Chondrocyte (in vitro differentiated cells): ENCODE measurements at regions not wholly inside any gene's neighbourhood (a gene's known extent, or its start where the extent isn't known, plus 50 kb on each side); places are given as distances from the start of the nearest gene placed in this dataset.

Experiments used
- DNase-seq: peaks from one replicate; pipeline ENCODE4 v3.0.0; 2021; ENCODE audit warnings: mixed read lengths, low spot score
- H3K27ac Mint-ChIP-seq: one replicate; pipeline ENCODE4 v1.8.0; 2021; ENCODE audit warnings: mild to moderate bottlenecking, moderate library complexity, mixed read lengths; ENCODE audit not compliant: unreplicated experiment
- H3K27me3 Mint-ChIP-seq: 2 replicates; pipeline ENCODE4 v1.8.0; 2021; ENCODE audit warnings: low read depth, mixed read lengths
- H3K36me3 Mint-ChIP-seq: 2 replicates; pipeline ENCODE4 v1.8.0; 2021; ENCODE audit warnings: low read depth, mixed read lengths
- H3K4me1 Mint-ChIP-seq: 2 replicates; pipeline ENCODE4 v1.8.0; 2021; ENCODE audit warnings: low read depth, mild to moderate bottlenecking, mixed read lengths
- H3K4me3 Mint-ChIP-seq: one replicate; pipeline ENCODE4 v1.8.0; 2021; ENCODE audit warnings: mild to moderate bottlenecking, moderate library complexity, mixed read lengths; ENCODE audit not compliant: unreplicated experiment
- H3K9me3 Mint-ChIP-seq: 2 replicates; pipeline ENCODE4 v1.8.0; 2021; ENCODE audit warnings: low read depth, mixed read lengths
- TF ChIP-seq, protein P1 (sequence below): fragments of 200-600 bp; sonication (generic); IDR thresholded peaks from 2 replicates; pipeline ENCODE4 v1.5.0; 2021; ENCODE audit warnings: antibody characterized with exemption, mild to moderate bottlenecking, moderate library complexity

DNA sequence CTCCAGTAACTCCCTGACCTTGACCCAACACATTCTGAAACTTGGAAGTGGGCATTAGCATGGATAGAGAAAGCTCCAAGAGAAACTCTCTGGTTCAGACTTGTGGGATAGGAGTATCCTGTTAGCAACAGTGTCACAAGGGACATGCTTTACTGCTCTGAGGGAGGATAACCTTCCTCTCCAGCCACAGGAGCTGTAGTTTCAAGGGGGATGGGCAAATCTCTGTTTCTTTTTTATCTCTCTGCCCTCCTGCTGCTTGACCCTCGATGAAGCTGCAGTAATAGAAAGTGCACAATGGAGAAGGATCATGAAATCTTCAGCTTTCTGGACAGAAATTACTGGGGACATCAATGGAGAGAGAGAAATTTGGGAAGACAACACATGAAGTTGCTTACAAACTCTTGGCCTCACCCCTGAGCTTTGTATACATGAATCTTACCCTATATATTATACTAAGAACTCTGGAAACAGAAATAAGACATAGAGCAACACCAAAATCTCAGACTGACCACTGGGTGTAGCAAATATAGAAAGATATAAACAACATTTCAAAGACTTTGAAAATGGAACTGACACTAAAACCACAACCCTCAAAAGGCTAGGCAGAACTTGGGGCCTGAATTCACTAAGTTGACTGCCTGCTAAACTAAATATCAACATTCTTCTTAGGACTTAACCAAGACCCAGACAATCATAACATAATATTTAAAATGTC lies 471.0 kb upstream of the MEF2C start:
- Mint-ChIP-seq H3K27ac (no peak overlapping the region), H3K9me3 (peaks cover 6% of the 10 kb centered on the region), H3K4me1 (peaks cover 3% of the 10 kb centered on the region), H3K27me3 (no peaks in the 10 kb centered on the region), H3K4me3 (no peak overlapping the region), H3K36me3 (no peaks in the 10 kb centered on the region)
- TF ChIP-seq, protein P1, sequence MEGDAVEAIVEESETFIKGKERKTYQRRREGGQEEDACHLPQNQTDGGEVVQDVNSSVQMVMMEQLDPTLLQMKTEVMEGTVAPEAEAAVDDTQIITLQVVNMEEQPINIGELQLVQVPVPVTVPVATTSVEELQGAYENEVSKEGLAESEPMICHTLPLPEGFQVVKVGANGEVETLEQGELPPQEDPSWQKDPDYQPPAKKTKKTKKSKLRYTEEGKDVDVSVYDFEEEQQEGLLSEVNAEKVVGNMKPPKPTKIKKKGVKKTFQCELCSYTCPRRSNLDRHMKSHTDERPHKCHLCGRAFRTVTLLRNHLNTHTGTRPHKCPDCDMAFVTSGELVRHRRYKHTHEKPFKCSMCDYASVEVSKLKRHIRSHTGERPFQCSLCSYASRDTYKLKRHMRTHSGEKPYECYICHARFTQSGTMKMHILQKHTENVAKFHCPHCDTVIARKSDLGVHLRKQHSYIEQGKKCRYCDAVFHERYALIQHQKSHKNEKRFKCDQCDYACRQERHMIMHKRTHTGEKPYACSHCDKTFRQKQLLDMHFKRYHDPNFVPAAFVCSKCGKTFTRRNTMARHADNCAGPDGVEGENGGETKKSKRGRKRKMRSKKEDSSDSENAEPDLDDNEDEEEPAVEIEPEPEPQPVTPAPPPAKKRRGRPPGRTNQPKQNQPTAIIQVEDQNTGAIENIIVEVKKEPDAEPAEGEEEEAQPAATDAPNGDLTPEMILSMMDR, result no peak
- DNase-seq, result no peak

DNA sequence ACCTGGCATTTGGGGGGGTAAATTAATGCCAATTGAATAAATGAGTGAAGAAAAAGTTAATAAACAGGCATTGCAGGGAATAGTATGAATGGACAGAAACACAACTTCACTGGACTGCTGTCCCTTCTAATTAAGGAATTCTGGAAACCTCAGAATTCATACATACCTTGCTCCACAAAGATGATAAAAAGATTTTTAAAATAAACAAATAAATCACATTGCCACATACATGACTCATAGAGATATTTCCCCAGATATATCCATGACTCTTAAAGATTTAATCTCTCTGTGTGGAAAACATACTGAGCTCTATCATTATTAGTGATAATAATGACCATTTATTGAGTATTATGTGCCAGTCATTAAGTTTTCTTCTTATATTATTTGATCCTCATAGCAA lies 469.0 kb upstream of the MEF2C start:
- H3K4me1 Mint-ChIP-seq, result peaks cover 3% of the 10 kb centered on the region
- peaks cover 6% of the 10 kb centered on the region for H3K9me3 Mint-ChIP-seq
- H3K27ac Mint-ChIP-seq, result no peak overlapping the region
- H3K27me3 Mint-ChIP-seq, result no peaks in the 10 kb centered on the region
- DNase-seq, result no peak
- H3K4me3 Mint-ChIP-seq, result no peak overlapping the region
- H3K36me3 Mint-ChIP-seq, result no peaks in the 10 kb centered on the region
- TF ChIP-seq, protein P1, result no peak

GRCh38 chr5:89351222-89351621 lies 468.2 kb upstream of the MEF2C start:
- TF ChIP-seq, protein P1, result no peak
- H3K36me3 Mint-ChIP-seq, result no peaks in the 10 kb centered on the region
- no peak overlapping the region for H3K27ac Mint-ChIP-seq
- H3K4me1 Mint-ChIP-seq, result peaks cover 3% of the 10 kb centered on the region
- peaks cover 6% of the 10 kb centered on the region for H3K9me3 Mint-ChIP-seq
- no peak for DNase-seq
- H3K27me3 Mint-ChIP-seq, result no peaks in the 10 kb centered on the region
- H3K4me3 Mint-ChIP-seq, result no peak overlapping the region

GRCh38 chr5:89350684-89351083 lies 467.7 kb upstream of the MEF2C start:
- Mint-ChIP-seq H3K27me3 (no peaks in the 10 kb centered on the region), H3K9me3 (peaks cover 6% of the 10 kb centered on the region), H3K36me3 (no peaks in the 10 kb centered on the region), H3K27ac (no peak overlapping the region), H3K4me1 (peaks cover 3% of the 10 kb centered on the region), H3K4me3 (no peak overlapping the region)
- TF ChIP-seq, protein P1, result no peak
- no peak for DNase-seq

DNA sequence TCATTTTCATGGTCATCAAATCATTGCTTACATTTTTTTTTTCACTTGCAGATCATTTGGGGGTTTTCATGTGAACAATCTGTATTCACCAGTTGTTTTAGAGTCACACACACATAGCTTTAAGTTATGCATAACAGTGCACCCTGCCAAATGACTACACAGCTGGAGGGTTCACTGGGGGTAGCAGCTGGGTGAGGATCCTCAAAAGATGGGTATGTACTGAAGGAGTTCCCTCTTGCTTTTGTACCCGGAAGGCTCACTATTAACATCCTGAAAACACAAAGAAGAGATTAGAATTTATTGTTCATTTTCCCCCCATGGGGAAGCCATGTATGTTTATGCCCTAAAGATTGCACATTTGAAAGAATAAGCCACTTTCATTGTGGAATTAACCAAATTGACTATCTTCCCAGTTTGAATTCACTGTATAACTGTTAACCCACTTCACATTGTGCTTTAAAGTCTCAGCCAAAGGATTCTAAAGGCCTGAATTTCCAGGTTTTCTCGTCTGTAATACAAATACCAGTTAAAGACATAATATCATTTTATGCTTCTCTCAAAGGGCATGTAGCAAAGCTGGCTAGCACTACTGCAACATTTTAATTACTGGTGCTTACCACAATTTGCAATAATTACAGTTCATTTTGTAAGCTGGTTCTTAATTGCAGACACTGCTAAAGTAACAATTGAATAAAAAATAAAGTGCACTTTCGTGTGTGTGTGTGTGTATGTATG lies 466.4 kb upstream of the MEF2C start:
- H3K36me3 Mint-ChIP-seq, result no peaks in the 10 kb centered on the region
- peaks cover 6% of the 10 kb centered on the region for H3K9me3 Mint-ChIP-seq
- no peak for DNase-seq
- H3K27me3 Mint-ChIP-seq, result no peaks in the 10 kb centered on the region
- peaks cover 3% of the 10 kb centered on the region for H3K4me1 Mint-ChIP-seq
- TF ChIP-seq, protein P1, result no peak
- H3K4me3 Mint-ChIP-seq, result no peak overlapping the region
- H3K27ac Mint-ChIP-seq, result no peak overlapping the region
